ENCODE measurements at regions not wholly inside any gene's neighbourhood (a gene's known extent, or its start where the extent isn't known, plus 50 kb on each side); places are given as distances from the start of the nearest gene placed in this dataset.
"Not testable (repeated sequence)": the region's sequence is repeated elsewhere in the genome, so short reads cannot be mapped to it uniquely, and the experiment has no call there.

DNA sequence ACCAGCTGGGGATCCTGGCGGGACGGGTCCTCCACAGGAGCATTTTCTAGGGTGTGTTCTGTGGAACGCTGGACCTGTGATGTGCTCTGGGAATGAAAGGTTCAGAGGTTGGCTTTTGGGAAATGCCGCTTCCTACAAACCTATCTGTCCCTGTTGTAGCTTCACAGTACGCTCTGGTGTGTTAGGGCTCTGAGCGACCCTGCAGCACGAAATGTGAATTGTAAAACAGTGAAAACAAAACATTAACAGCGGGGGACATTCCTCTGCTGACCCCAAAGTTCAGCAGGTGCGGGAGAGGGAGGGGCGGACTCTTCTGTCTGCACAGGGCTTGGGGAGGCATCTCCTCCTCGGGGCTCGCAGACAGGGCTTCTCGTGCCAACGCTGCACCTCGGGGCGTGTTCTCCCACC, 155.9 kb downstream of the NRN1 start:
- DNase-seq = no peak
- in situ Hi-C loops (cut with MboI; ENCODE audit: low pct_unique_long_range_greater_than_20kb, low sequenced_read_pairs) = no loop called here

DNA sequence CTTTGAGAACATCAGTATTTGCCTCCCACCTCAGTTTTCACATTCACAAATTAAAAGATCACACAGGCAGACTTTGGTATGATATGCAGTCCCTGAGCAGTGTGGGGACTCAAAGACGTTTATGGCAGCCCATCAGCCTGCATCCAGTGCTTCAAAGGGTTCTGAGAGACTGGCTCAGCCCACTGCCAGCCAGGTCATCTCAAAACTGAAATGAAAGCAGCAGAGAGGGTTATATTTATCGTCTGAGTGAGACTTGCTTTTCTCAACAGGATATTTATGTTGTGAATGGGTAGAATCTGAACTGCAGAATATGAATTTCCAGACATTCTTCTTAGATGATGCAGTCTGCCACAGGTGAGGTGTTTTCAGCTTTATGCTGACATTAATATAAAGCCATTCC, 159.8 kb downstream of the NRN1 start:
- no peak for DNase-seq
- in situ Hi-C loops (cut with MboI; ENCODE audit: low pct_unique_long_range_greater_than_20kb, low sequenced_read_pairs) = no loop called here

DNA sequence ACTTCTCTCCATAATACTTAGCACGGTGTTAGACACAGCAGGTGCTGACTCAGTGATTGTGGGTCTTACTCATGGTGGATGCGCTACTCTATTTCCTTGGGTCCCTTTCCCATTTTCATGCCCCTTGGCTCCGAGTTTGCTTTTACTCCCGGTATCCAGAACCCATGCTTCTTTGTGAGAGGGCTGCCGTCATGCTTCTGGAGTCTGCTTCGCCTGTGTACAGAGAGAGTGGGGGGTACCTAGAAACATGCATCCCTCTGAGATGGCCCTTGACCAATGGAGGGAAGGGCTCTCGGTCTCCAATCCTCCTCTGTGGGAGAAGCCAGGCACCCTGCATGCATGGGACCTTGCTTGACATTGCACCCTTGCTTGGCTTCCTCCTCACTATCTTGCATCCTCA, 160.4 kb downstream of the NRN1 start:
- in situ Hi-C loops (cut with MboI; ENCODE audit: low pct_unique_long_range_greater_than_20kb, low sequenced_read_pairs) = no loop called here
- DNase-seq = no peak

DNA sequence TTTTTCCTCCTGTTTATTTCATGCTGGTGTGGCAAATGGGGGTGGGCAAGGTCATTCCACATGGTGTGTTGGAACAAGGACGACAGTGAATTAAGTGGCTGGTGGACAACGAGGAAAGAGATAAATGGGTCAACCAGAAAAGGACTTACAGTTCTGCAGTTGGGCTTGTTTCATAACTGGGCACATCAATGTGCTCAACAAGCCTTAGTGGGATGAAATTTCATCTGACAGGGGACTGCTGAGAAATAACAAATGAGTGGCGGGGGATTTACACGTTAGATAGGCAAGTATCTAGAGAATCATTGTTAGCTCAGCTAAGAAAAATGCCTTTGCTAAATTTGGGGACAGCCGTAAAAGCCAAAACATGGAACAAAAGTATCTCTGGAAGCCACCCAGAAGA, 163.6 kb downstream of the NRN1 start:
- DNase-seq = no peak
- in situ Hi-C loops (cut with MboI; ENCODE audit: low pct_unique_long_range_greater_than_20kb, low sequenced_read_pairs) = no loop called here

DNA sequence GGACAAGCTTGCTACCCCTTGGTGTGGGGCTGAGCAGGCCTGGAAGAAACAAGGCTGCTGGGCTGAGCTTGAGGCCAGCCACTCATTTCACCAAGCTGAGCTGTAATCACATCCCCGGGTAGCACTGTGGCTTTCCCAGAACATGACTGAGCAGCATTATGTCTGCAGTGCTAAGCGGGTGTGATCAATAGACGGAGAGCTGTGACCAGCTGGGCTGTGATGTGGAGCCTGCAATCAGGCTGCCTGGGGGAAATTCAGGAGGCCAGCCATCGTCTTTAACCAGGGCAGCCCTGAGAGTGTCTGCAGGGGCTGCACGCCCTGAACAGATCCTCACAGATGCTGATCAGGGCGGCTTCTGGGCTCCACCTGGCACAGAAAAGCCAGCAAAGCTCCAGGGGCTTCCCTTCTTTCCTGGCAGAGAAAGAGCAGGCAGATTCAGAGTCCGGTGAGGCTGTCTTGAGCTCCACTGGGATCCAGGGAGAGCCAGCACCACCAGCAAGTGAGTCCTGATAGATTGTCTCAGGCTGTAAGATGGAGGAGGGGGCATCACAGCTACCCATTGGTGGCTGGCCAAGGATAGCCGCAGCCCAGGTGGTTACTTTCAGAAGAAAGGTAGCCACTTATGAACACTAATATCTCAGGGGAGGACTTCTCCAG, 165.9 kb downstream of the NRN1 start:
- DNase-seq = no peak
- in situ Hi-C loops (cut with MboI; ENCODE audit: low pct_unique_long_range_greater_than_20kb, low sequenced_read_pairs) = no loop called here

DNA sequence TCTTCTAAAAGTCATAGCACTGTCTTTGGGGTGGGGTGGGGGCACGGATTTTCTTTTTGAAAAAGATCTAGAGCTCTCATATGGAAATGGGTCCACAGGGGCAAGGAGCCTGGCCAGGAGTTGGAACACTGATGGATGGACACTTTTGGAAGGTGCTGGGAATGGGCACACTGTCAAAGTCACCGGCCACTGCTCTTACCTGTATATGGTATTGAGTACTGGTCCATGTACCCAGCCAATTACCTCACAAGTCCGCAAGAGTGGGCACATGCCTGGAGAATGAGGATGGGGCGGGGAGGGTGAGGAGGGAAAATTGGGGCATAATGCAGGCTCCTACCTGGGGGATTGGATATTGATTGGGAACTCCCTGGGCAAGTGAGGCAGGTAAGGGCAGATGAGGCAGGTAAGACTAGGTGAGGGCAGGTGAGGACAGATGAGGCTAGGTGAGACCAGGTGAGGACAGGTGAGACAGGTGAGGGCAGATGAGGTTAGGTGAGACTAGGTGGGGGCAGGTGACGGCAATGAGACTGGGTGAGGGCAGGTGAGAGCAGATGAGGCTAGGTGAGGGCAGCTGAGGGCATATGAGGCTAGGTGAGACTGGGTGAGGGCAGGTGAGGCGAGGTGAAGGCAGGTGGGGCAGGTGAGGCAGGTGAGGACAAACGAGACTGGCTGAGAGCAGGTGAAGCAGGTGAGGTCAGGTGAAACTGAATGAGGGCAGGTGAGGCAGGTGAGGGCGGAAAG, 167.9 kb downstream of the NRN1 start:
- in situ Hi-C loops (cut with MboI; ENCODE audit: low pct_unique_long_range_greater_than_20kb, low sequenced_read_pairs) = no loop called here
- no peak for DNase-seq

DNA sequence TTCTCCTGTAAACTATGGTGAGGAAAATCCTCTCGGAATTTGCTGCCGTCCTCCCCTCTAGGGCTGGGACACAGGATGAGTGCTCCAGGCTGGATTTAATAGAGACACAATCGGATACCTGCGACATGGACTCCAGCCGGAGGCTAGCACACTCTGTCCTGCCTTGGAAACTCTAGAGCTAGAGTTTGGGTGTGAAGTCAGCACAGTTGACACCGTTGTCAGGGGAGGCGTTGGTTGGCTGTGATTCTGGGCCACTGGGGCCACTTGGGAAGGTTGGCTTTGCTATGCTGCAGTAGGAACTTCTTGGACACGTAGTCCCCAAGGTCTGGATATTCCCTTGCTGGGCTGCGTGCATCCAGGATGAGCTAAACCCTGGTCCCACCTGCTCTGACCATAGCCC, 169.4 kb downstream of the NRN1 start:
- in situ Hi-C loops (cut with MboI; ENCODE audit: low pct_unique_long_range_greater_than_20kb, low sequenced_read_pairs) = no loop called here
- no peak for DNase-seq

DNA sequence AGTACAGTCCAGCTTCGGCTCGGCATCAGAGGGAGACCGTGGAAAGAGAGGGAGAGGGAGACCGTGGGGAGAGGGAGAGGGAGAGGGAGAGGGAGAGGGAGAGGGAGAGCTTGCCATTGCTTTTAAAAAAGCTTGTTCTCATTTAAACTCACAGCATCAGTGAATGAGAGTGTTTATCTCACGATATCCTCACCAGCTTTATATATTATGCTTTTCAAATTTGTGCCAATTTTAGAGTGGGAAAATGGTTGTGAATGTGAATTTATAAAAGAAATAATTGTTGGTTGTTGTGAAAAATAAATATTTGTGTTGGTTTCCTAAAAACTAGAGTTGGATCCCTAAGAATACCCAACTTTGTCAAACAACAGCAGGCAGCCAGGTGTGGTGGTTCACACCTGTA, 170.1 kb downstream of the NRN1 start:
- in situ Hi-C loops (cut with MboI; ENCODE audit: low pct_unique_long_range_greater_than_20kb, low sequenced_read_pairs); DNase-seq: not testable (repeated sequence)

DNA sequence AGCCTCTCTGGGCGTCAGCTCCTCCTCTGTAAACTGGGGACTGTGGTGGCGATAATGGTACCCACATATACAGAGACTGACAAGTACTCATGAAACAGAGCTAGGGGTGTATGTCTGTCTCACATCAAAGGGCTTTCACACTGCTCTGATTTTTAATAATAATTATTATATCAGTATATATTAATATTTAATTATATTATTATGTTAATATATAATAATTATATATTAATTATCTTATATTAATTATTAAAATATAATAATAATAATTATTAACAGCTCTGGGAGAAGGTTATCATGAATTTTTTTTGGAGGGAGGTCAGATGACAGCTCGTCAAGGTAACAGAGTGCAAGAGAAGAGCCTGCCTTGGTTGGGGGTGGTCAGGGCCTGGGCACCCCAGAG, 173.6 kb downstream of the NRN1 start:
- in situ Hi-C loops (cut with MboI; ENCODE audit: low pct_unique_long_range_greater_than_20kb, low sequenced_read_pairs) = no loop called here
- DNase-seq = no peak

DNA sequence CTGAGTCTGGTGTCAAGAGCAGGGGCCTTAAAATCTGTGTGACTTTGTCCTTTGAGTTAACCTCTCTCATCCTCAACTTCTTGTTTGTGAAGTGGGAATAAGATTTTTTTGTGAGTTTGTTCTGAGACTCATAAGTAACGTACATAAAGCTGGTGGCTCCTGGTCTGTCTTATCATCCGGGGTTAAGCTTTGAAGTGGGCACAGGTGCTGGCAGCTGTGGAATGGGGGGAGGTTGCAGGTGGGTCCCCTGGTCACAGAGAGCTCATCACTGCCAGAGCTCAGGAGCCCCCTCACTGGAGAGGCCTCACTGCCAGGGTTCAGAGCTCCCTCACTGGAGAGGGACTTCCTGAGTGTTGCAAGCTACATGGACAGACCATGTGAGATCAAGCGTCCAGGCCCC, 174.1 kb downstream of the NRN1 start:
- peak; percentile 3 for DNase-seq
- in situ Hi-C loops (cut with MboI; ENCODE audit: low pct_unique_long_range_greater_than_20kb, low sequenced_read_pairs) = no loop called here

DNA sequence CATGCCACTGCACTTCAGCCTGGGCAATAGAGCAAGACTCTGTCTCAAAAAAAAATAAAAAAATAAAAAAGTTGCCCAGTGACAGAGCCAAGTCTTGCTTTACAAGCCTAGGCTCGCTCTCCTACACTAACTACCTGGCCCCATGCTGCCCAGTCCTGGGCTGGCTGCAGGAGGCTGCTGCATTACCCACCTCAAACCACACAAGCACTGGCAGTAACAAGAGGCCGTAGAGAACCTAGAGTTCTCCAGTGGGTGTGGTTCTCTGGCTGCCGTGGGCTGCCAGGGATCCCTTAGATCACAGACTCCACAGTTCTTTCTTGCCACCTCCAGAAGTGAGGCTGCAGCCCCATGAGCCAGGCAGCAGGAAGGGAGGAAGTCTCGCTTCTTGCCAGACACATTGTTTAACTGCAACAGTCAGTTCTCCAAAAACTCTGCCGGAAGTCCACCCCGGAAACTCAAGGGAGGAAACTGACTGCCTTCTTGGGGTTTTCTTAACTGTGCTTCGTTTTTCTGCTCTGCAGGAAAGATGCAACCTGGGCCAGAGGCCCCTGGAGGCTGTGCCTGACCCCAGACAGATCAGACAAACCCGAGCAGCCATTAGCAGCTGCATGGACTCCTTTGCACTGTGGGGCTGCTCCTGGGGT, 175.4 kb downstream of the NRN1 start:
- in situ Hi-C loops (cut with MboI; ENCODE audit: low pct_unique_long_range_greater_than_20kb, low sequenced_read_pairs) = not testable (repeated sequence)
- peak; percentile 49 for DNase-seq

DNA sequence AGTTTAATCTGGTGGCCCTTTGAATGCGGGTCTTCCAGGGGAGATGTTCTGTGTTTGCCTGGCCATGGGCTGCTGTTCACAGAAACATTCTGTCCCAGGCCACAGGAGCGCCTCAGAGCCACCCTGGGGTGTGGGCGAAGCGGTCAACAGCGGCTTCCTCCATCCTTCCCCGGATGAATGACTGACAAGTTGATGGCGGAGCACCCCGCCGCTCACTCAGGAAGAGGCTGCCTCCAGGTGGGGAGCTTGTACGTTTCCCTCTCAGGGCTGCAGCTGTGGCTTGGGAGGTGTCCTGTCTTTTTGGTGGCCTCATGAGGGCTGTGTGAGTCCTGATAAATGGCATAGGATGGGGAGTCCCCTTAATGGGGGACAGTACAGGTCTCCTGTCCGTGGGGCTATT, 178.4 kb downstream of the NRN1 start:
- DNase-seq = no peak
- in situ Hi-C loops (cut with MboI; ENCODE audit: low pct_unique_long_range_greater_than_20kb, low sequenced_read_pairs) = no loop called here

DNA sequence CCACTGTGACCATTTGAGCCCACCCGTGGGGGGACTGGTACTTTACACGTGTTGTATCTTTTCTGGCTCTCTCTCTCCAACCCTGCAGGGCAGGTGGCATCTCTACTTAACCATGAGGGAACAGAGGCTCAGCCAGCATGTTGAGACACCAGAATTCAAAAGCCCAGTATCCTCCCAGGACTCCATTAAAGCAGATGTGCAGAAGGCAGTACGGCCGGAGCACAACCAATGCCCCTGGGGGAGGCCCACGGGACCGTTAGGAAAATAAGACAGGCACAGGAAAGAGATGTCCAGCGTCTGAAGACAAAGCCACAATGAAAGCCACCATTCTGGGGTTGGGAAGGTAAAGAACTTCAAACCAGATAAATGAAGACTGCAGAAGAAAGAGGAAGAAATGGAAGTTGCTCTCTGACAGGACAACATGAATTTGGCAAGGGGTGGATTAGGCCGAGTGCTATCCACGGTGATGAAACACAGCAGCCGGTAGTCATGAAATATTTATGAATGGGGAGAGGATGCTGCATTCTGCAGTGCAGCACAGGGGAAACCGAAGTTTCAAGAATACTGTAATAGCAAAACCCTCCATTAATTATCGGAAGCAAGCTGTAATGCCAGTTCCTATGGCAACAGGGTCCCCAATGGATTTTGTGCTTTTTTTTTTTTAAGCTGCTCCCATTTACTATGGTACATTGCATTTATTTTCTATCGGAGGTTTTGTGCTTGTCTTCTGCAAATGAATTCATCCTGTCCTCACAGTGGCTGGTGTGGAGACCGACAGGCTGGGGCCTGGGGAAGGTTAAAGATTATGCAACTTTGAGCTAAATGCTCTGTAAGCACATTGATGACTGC, 179.4 kb downstream of the NRN1 start:
- DNase-seq = no peak
- in situ Hi-C loops (cut with MboI; ENCODE audit: low pct_unique_long_range_greater_than_20kb, low sequenced_read_pairs) = no loop called here

DNA sequence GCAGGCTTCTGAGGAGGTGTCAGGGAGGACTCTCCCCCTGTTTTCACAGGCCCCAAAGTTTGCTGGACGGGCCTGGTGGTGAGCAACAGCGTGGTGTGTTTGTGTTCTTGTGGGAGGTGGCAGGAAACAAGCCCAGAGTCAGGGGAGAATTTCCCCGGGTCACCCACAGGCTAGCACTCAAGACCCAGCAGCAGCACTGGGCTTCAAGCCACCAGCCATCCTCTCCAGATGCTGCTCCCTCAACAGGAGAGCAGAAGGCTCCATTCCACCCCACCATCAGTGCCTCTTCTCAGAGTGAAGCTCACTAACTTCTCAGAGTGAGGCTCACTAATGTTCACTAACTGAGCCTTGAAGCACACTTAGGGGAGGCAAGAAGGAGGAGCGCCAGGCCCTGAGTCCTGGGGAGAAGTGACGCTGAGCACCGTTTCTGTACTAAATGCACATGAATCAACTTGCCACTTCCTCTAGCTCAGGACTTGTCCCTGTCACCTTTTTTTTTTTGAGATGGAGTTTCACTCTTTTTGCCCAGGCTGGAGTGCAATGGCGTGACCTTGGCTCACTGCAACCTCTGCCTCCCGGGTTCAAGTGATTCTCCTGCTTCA, 182.2 kb downstream of the NRN1 start:
- DNase-seq; in situ Hi-C loops (cut with MboI; ENCODE audit: low pct_unique_long_range_greater_than_20kb, low sequenced_read_pairs): not testable (repeated sequence)
